ENCODE measurements at regions not wholly inside any gene's neighbourhood (a gene's known extent, or its start where the extent isn't known, plus 50 kb on each side); places are given as distances from the start of the nearest gene placed in this dataset.

DNA sequence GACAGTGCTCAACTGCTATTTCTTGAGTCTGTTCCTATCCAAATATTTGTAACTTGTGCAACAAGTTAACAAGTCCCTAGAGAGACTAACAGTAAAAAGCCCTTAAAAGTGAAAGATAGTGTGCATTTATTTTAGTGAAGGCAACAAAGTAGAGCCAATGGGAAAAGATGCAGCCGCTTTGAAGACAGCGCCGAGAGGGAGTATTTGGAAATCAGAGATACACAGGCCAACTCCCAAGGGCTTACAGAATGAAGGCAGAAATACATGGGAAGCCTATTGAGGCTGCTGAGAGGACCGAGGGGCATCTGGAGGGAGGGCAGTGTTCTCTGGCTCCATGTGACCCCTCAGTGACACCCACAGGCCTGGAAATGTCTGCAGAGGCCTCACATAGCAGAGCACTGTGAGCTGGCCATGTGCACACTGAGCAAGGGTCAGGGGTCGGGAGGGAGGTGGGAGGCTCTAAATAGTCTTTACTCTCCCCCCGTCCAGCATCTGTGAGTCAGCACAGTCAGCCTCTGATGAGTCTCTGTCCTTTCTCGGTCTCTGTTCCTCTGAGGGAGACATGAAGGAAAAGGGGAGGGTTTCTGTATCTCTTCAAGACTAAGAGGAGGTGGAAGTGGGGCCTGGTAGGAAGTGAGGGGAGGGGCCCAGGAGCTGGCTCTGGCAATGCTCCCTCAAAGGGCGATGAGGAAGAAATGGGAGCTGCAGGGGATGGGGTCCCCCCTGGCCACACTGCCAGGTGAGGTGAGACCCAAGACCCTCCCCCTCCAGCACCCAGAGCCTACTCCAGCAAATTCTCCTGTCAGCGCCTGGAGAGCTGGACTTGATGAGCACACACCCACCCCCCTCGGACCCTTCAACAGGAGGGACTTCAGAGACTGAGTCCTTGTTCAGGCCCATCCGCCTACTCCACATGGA lies 133.6 kb downstream of the SP3 start:
- no peak overlapping the region for H3K4me3 ChIP-seq (ENCODE audit: low read length in 2 of 2)
- H3K9me3 ChIP-seq (ENCODE audit: control insufficient read depth in 2 of 2, low read length in 2 of 2) = no peaks in the 10 kb centered on the region
- H3K27ac ChIP-seq (ENCODE audit: low read depth in 2 of 2, low read length in 2 of 2) = no peak overlapping the region
- no peaks in the 10 kb centered on the region for H3K27me3 ChIP-seq (ENCODE audit: control insufficient read depth in 2 of 2, insufficient read depth in 2 of 2, low read length in 2 of 2)
- no peaks in the 10 kb centered on the region for H3K36me3 ChIP-seq (ENCODE audit: control insufficient read depth in 2 of 2, insufficient read depth in 2 of 2, low read length in 2 of 2)
- no peak overlapping the region for H3K9ac ChIP-seq (ENCODE audit: low read depth in 1 of 2, low read length in 2 of 2)
- H3K4me1 ChIP-seq (ENCODE audit: control insufficient read depth in 2 of 2, insufficient read depth in 2 of 2, low read length in 2 of 2) = peaks cover 13 to 17% of the 10 kb centered on the region in 2 donors

DNA sequence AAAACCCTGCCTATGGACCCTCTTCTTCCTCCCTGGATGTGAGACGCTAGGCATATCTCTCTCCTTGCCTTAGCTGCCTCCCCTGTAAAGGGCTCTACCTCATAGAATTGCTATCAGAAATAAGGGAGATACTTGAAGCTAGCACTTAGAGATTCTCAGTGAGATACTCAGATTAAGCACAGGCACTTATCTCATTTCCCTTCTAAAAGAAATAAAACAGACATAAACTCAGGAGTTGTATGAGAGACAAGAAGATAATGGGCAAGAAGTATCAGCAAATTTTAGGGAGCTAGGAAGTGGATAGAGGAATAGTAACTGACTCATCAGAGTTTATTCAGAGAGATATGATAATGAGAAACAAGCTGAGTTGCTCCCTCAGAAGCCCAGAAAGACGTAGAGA lies 131.0 kb downstream of the SP3 start:
- Histone ChIP-seq H3K36me3 (ENCODE audit: control insufficient read depth in 2 of 2, insufficient read depth in 2 of 2, low read length in 2 of 2) (no peaks in the 10 kb centered on the region), H3K4me1 (ENCODE audit: control insufficient read depth in 2 of 2, insufficient read depth in 2 of 2, low read length in 2 of 2) (peaks cover 10 to 11% of the 10 kb centered on the region in 2 donors), H3K9me3 (ENCODE audit: control insufficient read depth in 2 of 2, low read length in 2 of 2) (no peaks in the 10 kb centered on the region), H3K4me3 (ENCODE audit: low read length in 2 of 2) (no peak overlapping the region), H3K27me3 (ENCODE audit: control insufficient read depth in 2 of 2, insufficient read depth in 2 of 2, low read length in 2 of 2) (no peaks in the 10 kb centered on the region), H3K9ac (ENCODE audit: low read depth in 1 of 2, low read length in 2 of 2) (no peak overlapping the region), H3K27ac (ENCODE audit: low read depth in 2 of 2, low read length in 2 of 2) (no peak overlapping the region)

DNA sequence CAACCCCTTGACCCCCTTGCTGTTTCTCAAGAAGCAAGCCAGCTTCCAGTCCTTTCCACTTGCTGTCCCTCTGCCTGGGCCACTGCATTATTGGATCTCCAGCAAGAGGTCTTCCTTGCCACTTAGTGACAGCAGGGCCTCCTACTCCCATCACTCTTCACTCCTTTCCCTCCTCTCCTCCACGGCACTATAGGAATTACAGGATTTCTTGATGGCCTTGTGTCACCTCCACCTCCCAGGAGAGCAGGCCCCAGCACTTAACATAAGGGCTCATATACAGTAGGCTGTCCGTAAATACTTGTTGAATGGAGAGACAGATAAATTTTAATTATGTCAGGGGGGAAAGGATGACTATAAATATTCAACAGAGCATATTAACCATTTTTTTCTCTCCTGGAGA lies 129.4 kb downstream of the SP3 start:
- Histone ChIP-seq H3K27me3 (ENCODE audit: control insufficient read depth in 2 of 2, insufficient read depth in 2 of 2, low read length in 2 of 2) (no peaks in the 10 kb centered on the region), H3K9me3 (ENCODE audit: control insufficient read depth in 2 of 2, low read length in 2 of 2) (no peaks in the 10 kb centered on the region), H3K36me3 (ENCODE audit: control insufficient read depth in 2 of 2, insufficient read depth in 2 of 2, low read length in 2 of 2) (no peaks in the 10 kb centered on the region), H3K27ac (ENCODE audit: low read depth in 2 of 2, low read length in 2 of 2) (no peak overlapping the region), H3K4me1 (ENCODE audit: control insufficient read depth in 2 of 2, insufficient read depth in 2 of 2, low read length in 2 of 2) (no peaks in the 10 kb centered on the region), H3K4me3 (ENCODE audit: low read length in 2 of 2) (no peak overlapping the region), H3K9ac (ENCODE audit: low read depth in 1 of 2, low read length in 2 of 2) (no peak overlapping the region)

DNA sequence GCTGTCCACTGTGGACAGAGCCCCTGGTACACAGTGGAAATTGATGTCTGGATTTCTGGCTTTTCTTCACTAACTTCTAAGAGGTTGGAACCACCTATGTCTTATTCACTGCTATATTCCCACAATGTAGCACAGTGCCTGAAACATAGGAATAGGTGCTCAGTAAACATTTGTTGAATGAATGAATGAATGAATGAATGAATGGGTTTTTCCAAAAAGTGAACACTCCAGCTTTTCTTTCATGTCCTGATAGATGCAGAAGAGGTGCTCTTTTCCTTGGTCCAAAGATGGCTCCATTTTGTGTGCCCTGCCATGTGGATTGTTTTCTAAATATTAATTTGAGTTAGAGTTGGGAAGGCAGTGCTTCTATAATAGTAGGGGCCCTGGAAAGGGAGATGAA lies 124.1 kb downstream of the SP3 start:
- H3K9me3 ChIP-seq (ENCODE audit: control insufficient read depth in 2 of 2, low read length in 2 of 2) = no peaks in the 10 kb centered on the region
- H3K36me3 ChIP-seq (ENCODE audit: control insufficient read depth in 2 of 2, insufficient read depth in 2 of 2, low read length in 2 of 2) = no peaks in the 10 kb centered on the region
- no peaks in the 10 kb centered on the region for H3K4me1 ChIP-seq (ENCODE audit: control insufficient read depth in 2 of 2, insufficient read depth in 2 of 2, low read length in 2 of 2)
- H3K27me3 ChIP-seq (ENCODE audit: control insufficient read depth in 2 of 2, insufficient read depth in 2 of 2, low read length in 2 of 2) = no peaks in the 10 kb centered on the region
- H3K9ac ChIP-seq (ENCODE audit: low read depth in 1 of 2, low read length in 2 of 2) = no peak overlapping the region
- H3K4me3 ChIP-seq (ENCODE audit: low read length in 2 of 2) = no peak overlapping the region
- no peak overlapping the region for H3K27ac ChIP-seq (ENCODE audit: low read depth in 2 of 2, low read length in 2 of 2)

DNA sequence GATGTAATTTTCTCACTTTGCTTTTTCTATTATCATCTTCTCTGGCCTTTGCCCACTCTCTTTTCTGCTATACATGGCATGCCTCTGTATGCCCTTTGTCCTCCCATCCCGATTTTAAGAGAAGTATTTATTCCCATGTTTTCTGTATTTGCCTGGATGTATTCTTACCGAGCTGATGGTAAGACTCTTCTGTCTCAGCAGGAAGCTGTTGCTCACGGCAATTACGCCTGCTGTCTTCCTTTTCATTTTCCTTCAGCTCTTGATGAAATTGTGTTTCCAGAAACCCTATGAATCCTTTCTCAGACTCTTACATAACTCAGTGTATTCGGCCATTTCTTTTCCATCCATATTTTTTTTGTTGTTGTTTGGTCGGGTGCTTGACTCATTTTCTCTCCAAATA lies 121.6 kb downstream of the SP3 start:
- Histone ChIP-seq H3K36me3 (ENCODE audit: control insufficient read depth in 2 of 2, insufficient read depth in 2 of 2, low read length in 2 of 2) (no peaks in the 10 kb centered on the region), H3K9ac (ENCODE audit: low read depth in 1 of 2, low read length in 2 of 2) (no peak overlapping the region), H3K4me1 (ENCODE audit: control insufficient read depth in 2 of 2, insufficient read depth in 2 of 2, low read length in 2 of 2) (no peaks in the 10 kb centered on the region), H3K9me3 (ENCODE audit: control insufficient read depth in 2 of 2, low read length in 2 of 2) (no peaks in the 10 kb centered on the region), H3K27me3 (ENCODE audit: control insufficient read depth in 2 of 2, insufficient read depth in 2 of 2, low read length in 2 of 2) (no peaks in the 10 kb centered on the region), H3K27ac (ENCODE audit: low read depth in 2 of 2, low read length in 2 of 2) (no peak overlapping the region), H3K4me3 (ENCODE audit: low read length in 2 of 2) (no peak overlapping the region)

DNA sequence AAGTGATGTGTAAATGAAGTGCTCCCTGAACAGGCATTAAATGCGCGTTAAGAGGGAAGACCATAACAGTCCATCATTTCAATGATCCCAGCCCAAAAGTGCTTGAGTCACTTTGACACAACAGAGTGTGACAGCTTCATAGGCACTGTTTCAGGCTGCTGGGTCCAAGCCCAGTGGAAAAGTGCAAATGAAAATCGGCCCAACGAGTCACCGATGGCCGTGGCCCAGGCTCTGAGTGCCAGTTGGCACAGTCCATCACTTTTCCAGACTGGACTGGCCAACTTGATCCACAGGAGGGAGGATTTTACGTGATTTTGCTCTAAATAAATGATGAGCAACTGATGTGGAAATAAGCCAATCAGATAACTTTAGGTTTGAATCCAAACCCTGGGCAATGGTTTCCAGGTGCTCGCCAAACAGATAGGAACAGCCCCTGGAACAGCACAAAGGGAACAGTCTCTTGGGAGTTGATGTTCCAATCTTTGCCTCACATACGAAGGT lies 114.0 kb downstream of the SP3 start:
- no peaks in the 10 kb centered on the region for H3K4me1 ChIP-seq (ENCODE audit: control insufficient read depth in 2 of 2, insufficient read depth in 2 of 2, low read length in 2 of 2)
- H3K4me3 ChIP-seq (ENCODE audit: low read length in 2 of 2) = no peak overlapping the region
- no peaks in the 10 kb centered on the region for H3K27me3 ChIP-seq (ENCODE audit: control insufficient read depth in 2 of 2, insufficient read depth in 2 of 2, low read length in 2 of 2)
- H3K27ac ChIP-seq (ENCODE audit: low read depth in 2 of 2, low read length in 2 of 2) = no peak overlapping the region
- no peaks in the 10 kb centered on the region for H3K36me3 ChIP-seq (ENCODE audit: control insufficient read depth in 2 of 2, insufficient read depth in 2 of 2, low read length in 2 of 2)
- no peaks in the 10 kb centered on the region for H3K9me3 ChIP-seq (ENCODE audit: control insufficient read depth in 2 of 2, low read length in 2 of 2)
- no peak overlapping the region for H3K9ac ChIP-seq (ENCODE audit: low read depth in 1 of 2, low read length in 2 of 2)

DNA sequence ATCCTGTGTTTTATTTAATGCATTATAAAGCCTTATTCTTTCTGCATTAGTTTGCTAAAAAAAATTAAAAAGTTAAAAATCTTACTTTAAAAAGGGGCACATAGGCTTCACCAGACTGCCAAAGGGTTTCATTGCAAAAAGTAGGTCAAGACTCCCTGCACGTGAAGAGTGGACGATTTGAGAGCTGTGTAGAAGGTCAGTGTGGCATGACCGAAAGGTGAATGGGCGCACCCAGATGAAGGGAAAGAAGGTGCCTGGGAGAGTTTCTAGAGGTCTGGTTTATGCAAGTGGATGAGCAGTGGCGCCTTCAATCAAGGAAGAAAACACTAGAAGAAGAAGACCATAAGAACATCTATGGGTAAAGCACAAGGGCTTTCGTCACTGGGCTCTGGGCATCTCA lies 111.0 kb downstream of the SP3 start:
- no peak overlapping the region for H3K4me3 ChIP-seq (ENCODE audit: low read length in 2 of 2)
- H3K36me3 ChIP-seq (ENCODE audit: control insufficient read depth in 2 of 2, insufficient read depth in 2 of 2, low read length in 2 of 2) = no peaks in the 10 kb centered on the region
- H3K9me3 ChIP-seq (ENCODE audit: control insufficient read depth in 2 of 2, low read length in 2 of 2) = no peaks in the 10 kb centered on the region
- no peak overlapping the region for H3K27ac ChIP-seq (ENCODE audit: low read depth in 2 of 2, low read length in 2 of 2)
- no peaks in the 10 kb centered on the region for H3K4me1 ChIP-seq (ENCODE audit: control insufficient read depth in 2 of 2, insufficient read depth in 2 of 2, low read length in 2 of 2)
- H3K27me3 ChIP-seq (ENCODE audit: control insufficient read depth in 2 of 2, insufficient read depth in 2 of 2, low read length in 2 of 2) = no peaks in the 10 kb centered on the region
- no peak overlapping the region for H3K9ac ChIP-seq (ENCODE audit: low read depth in 1 of 2, low read length in 2 of 2)

DNA sequence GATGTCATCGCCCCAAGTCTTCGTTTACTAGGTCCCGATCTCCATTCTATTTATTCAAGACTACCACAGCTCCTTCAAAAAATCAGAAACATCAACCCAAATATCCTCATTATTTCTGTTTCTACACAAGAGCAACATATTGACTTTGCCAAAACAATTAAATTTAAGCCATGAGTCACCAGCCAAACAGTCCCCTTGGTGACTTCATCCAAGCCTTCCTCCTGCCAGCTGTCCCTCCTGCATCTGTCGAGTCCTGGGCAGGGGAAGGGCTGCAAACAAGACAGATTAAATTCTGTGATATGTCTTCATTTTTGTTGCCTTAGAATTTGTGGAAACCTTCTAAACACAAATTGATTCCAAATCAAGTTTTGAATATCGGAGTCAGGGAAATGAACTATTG lies 110.3 kb downstream of the SP3 start:
- Histone ChIP-seq H3K27me3 (ENCODE audit: control insufficient read depth in 2 of 2, insufficient read depth in 2 of 2, low read length in 2 of 2) (no peaks in the 10 kb centered on the region), H3K9me3 (ENCODE audit: control insufficient read depth in 2 of 2, low read length in 2 of 2) (no peaks in the 10 kb centered on the region), H3K4me1 (ENCODE audit: control insufficient read depth in 2 of 2, insufficient read depth in 2 of 2, low read length in 2 of 2) (no peaks in the 10 kb centered on the region), H3K4me3 (ENCODE audit: low read length in 2 of 2) (no peak overlapping the region), H3K27ac (ENCODE audit: low read depth in 2 of 2, low read length in 2 of 2) (no peak overlapping the region), H3K36me3 (ENCODE audit: control insufficient read depth in 2 of 2, insufficient read depth in 2 of 2, low read length in 2 of 2) (no peaks in the 10 kb centered on the region), H3K9ac (ENCODE audit: low read depth in 1 of 2, low read length in 2 of 2) (no peak overlapping the region)

DNA sequence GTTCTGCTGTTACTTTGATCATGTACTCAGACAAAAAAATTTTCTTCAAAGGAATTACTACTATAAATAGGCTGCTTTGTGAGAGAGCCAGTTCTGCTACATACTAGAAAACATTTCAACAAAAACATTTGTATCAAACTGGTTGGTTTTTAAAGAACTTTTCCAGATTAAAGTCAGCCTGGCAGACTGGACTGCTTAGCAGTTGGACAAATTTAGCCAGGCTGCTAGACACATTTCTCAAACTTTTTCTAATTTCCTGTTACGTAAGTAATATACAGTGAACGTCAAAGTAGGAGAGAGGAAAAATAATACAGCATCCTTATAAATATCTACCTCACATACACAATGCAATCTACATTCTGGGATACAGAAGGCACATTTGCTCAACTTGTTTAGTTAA lies 109.5 kb downstream of the SP3 start:
- no peak overlapping the region for H3K27ac ChIP-seq (ENCODE audit: low read depth in 2 of 2, low read length in 2 of 2)
- no peaks in the 10 kb centered on the region for H3K36me3 ChIP-seq (ENCODE audit: control insufficient read depth in 2 of 2, insufficient read depth in 2 of 2, low read length in 2 of 2)

More for the DNA sequence above, 109.5 kb downstream of the SP3 start:
- Histone ChIP-seq H3K4me3 (ENCODE audit: low read length in 2 of 2) (no peak overlapping the region), H3K9me3 (ENCODE audit: control insufficient read depth in 2 of 2, low read length in 2 of 2) (no peaks in the 10 kb centered on the region), H3K27me3 (ENCODE audit: control insufficient read depth in 2 of 2, insufficient read depth in 2 of 2, low read length in 2 of 2) (no peaks in the 10 kb centered on the region), H3K9ac (ENCODE audit: low read depth in 1 of 2, low read length in 2 of 2) (no peak overlapping the region), H3K4me1 (ENCODE audit: control insufficient read depth in 2 of 2, insufficient read depth in 2 of 2, low read length in 2 of 2) (no peaks in the 10 kb centered on the region)

All from mucosa of rectum (tissue), 2 donors.